Cardiac fibroblast (primary cell): ENCODE measurements at regions not wholly inside any gene's neighbourhood (a gene's known extent, or its start where the extent isn't known, plus 50 kb on each side); places are given as distances from the start of the nearest gene placed in this dataset.

ENCODE experiments used
- DNase-seq, 2 donors: peaks; one replicate each; pipeline versions ENCODE4 v3.0.0 to v3.0.0-alpha.2; 2010; ENCODE audit warnings: low read depth in 2 of 2
- H3K4me3 ChIP-seq, 2 donors: replicated peaks in 1 of 2; 1 replicate in 1 of 2; 2 replicates in 1 of 2; pipeline ENCODE4 v1.5.1; 2011; ENCODE audit warnings: low read depth in 2 of 2, low read length in 2 of 2, mild to moderate bottlenecking in 2 of 2, moderate library complexity in 1 of 2
- TF ChIP-seq, protein P1 (sequence below): IDR thresholded peaks from one replicate; pipeline ENCODE4 v1.5.1; 2011; ENCODE audit warnings: low read depth, mild to moderate bottlenecking, low read length, inconsistent platforms

DNA sequence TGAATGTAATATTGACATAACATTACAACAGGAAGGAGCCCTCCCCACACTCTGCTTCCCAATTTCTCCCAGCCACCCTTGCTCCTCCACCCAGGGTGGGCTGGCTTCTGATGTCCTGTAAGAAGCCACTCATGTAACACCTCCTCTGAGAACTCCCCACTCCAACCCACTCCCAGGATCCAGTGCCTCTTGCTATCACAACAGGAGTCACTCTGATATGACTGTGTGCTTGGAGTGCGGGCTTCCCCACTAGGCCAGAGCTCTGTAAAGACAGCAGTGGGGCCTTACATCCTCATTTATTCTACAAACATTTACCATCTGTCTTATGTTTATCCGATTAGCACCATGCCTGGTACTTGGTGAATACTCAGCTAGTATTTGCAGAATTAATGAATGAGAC lies 65.1 kb downstream of the PTGR3 start:
- DNase-seq = no peak
- TF ChIP-seq, protein P1, sequence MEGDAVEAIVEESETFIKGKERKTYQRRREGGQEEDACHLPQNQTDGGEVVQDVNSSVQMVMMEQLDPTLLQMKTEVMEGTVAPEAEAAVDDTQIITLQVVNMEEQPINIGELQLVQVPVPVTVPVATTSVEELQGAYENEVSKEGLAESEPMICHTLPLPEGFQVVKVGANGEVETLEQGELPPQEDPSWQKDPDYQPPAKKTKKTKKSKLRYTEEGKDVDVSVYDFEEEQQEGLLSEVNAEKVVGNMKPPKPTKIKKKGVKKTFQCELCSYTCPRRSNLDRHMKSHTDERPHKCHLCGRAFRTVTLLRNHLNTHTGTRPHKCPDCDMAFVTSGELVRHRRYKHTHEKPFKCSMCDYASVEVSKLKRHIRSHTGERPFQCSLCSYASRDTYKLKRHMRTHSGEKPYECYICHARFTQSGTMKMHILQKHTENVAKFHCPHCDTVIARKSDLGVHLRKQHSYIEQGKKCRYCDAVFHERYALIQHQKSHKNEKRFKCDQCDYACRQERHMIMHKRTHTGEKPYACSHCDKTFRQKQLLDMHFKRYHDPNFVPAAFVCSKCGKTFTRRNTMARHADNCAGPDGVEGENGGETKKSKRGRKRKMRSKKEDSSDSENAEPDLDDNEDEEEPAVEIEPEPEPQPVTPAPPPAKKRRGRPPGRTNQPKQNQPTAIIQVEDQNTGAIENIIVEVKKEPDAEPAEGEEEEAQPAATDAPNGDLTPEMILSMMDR = no peak
- no peak overlapping the region for H3K4me3 ChIP-seq

DNA sequence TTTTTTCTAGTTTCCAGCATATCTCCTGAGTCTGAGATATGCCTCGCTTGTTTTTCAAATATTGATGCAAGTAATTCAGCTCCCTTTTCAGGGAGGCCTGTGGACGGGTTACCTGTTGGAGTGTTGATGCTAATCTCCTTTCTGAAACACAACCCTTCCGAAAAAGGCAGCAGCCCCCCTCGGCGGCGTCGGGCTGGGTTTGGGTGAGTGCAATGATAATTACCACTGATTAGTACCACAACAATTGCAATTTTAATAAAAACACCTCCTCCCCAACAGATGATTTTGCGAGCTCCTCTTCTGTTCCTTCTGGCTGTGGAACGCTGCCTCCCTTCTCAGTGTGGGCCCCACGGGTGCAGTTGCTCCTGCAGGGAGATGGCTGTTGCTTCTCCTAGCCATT lies 66.3 kb downstream of the PTGR3 start:
- TF ChIP-seq, protein P1 = no peak
- no peak for DNase-seq
- H3K4me3 ChIP-seq = no peak overlapping the region

DNA sequence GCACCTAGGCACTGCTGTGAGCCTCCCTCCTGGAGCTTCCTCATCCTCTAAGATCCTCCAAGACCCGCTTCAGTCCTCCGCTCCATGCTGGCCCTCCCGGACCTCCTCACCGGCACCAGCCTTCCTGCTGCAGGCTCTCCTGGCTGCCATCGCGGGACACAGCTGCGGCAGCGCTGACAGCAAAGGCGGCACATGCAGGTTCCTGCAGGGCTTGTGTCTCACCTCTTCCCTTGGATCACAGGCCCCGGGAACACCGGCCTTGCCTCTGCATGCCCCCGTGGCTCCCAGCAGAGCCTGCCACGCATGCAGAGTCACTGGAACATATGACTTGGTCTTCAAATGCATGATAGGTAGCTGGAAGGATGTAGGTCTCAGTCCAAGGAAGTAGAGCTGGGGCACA lies 67.2 kb downstream of the PTGR3 start:
- H3K4me3 ChIP-seq = no peak overlapping the region
- DNase-seq = no peak
- TF ChIP-seq, protein P1 = no peak

DNA sequence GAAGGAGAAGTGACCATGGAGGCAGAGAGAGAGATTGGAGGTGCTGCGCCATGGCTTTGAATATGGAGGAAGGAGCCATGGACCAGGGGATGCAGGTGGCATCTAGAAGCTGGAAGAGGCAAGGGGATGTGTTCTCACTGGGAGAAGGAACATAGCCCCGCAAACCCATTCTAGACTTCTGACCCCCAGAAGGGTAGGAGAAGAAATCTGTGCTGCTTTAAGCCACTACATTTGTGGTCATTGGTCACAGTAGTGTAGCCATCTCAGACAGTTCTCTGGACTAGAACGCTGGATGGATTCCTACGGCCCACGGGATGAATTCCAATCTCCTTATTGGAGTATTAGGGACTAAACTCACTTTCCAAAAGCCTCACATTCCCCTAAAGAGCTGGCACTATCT lies 67.8 kb downstream of the PTGR3 start:
- no peak for DNase-seq
- TF ChIP-seq, protein P1 = no peak

DNA sequence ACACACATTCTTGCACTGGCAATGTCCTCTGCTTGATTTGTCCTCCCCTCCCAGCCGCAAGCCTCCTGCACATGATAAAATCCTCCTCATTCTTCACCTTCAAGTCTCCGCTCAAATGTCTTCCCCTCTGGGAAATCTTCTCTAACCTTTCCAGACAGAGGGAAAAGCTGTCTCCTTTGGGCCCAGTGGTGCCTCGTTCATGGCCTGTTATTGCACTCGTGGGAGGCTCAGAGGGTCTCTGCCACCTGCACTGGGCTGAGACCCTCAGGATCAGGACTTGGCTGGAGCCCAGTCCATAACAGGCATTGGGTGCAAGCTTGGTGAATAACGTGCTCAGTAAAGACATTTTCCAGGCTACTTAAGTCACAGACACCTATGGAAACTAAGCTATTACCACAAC lies 68.6 kb downstream of the PTGR3 start:
- H3K4me3 ChIP-seq = no peak overlapping the region
- no peak for DNase-seq
- TF ChIP-seq, protein P1 = no peak

More for the DNA sequence above, 67.8 kb downstream of the PTGR3 start:
- H3K4me3 ChIP-seq = no peak overlapping the region

GRCh38 chr18:75139226-75139911 lies 69.6 kb downstream of the PTGR3 start:
- TF ChIP-seq, protein P1 = no peak
- H3K4me3 ChIP-seq = no peak overlapping the region
- DNase-seq = no peak
